Lower leg skin (tissue), 3 donors: ENCODE measurements at regions not wholly inside any gene's neighbourhood (a gene's known extent, or its start where the extent isn't known, plus 50 kb on each side); places are given as distances from the start of the nearest gene placed in this dataset.

ENCODE experiments used
- POLR2A ChIP-seq, 2 donors: fragments of 450-650 bp; IDR thresholded peaks; one replicate each; pipeline ENCODE4 v1.6.1; 2016 to 2017; ENCODE audit warnings: antibody characterized with exemption in 2 of 2, mild to moderate bottlenecking in 1 of 2, moderate library complexity in 1 of 2
- TF ChIP-seq, protein P1 (sequence below), 3 donors: fragments of 450-650 bp; IDR thresholded peaks; one replicate each; pipeline ENCODE4 v1.5.1; 2016; ENCODE audit warnings: antibody characterized with exemption in 3 of 3, mild to moderate bottlenecking in 3 of 3, moderate library complexity in 2 of 3

GRCh38 chrX:127877318-127877717 lies 174.9 kb downstream of the ACTRT1 start:
- TF ChIP-seq, protein P1, sequence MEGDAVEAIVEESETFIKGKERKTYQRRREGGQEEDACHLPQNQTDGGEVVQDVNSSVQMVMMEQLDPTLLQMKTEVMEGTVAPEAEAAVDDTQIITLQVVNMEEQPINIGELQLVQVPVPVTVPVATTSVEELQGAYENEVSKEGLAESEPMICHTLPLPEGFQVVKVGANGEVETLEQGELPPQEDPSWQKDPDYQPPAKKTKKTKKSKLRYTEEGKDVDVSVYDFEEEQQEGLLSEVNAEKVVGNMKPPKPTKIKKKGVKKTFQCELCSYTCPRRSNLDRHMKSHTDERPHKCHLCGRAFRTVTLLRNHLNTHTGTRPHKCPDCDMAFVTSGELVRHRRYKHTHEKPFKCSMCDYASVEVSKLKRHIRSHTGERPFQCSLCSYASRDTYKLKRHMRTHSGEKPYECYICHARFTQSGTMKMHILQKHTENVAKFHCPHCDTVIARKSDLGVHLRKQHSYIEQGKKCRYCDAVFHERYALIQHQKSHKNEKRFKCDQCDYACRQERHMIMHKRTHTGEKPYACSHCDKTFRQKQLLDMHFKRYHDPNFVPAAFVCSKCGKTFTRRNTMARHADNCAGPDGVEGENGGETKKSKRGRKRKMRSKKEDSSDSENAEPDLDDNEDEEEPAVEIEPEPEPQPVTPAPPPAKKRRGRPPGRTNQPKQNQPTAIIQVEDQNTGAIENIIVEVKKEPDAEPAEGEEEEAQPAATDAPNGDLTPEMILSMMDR (IDR thresholded peaks at IDR 0.05), result no peak
- no peak for TF ChIP-seq POLR2A (IDR thresholded peaks at IDR 0.05)
